PC-9 (cell line): ENCODE measurements at regions not wholly inside any gene's neighbourhood (a gene's known extent, or its start where the extent isn't known, plus 50 kb on each side); places are given as distances from the start of the nearest gene placed in this dataset.

Source experiments
- BruUV-seq: library from RNA; stranded (reverse); fragments of 400-500 nt; replicated peaks from 2 replicates; lab custom pipeline; 2021; lab: Mats Ljungman, UMichigan
- CTCF ChIA-PET: fragments of 300-600 bp; sonication (Branson Sonifier 250); formaldehyde crosslinking; loops from one replicate; lab custom pipeline; 2022; ENCODE audit warnings: antibody characterized with exemption; lab: Charles Lee
- POLR2A ChIA-PET: fragments of 300-600 bp; sonication (Branson Sonifier 250); formaldehyde crosslinking; loops from one replicate; lab custom pipeline; 2022; ENCODE audit warnings: antibody characterized with exemption; ENCODE audit not compliant: unreplicated experiment; lab: Charles Lee
- DNase-seq, 2 experiments: peaks; one replicate each; pipeline versions ENCODE4 v3.0.0 to v3.0.0-alpha.2; 2015 to 2022; ENCODE audit warnings: mixed read lengths in 1 of 2
- H2AFZ ChIP-seq: fragments of 200-600 bp; sonication (generic); 2 replicates; pipeline ENCODE4 v1.8.1; 2017; ENCODE audit warnings: antibody characterized with exemption
- H3F3A ChIP-seq: fragments of 200-600 bp; sonication (generic); 2 replicates; pipeline ENCODE4 v1.8.1; 2017; ENCODE audit warnings: antibody characterized with exemption, mild to moderate bottlenecking, low read depth; ENCODE audit not compliant: insufficient read depth
- H3K27ac ChIP-seq: fragments of 200-600 bp; sonication (generic); 2 replicates; pipeline ENCODE4 v1.6.1; 2016; ENCODE audit warnings: mixed run types
- H3K27me3 ChIP-seq: fragments of 200-600 bp; sonication (generic); 2 replicates; pipeline ENCODE4 v1.6.1; 2016; ENCODE audit warnings: low read depth, mixed run types; ENCODE audit not compliant: insufficient read depth
- H3K36me3 ChIP-seq: fragments of 200-600 bp; sonication (generic); 2 replicates; pipeline ENCODE4 v1.6.1; 2016; ENCODE audit warnings: low read depth, mixed run types
- H3K4me1 ChIP-seq: fragments of 200-600 bp; sonication (generic); replicated peaks from 2 replicates; pipeline ENCODE4 v1.6.1; 2016; ENCODE audit warnings: mixed run types; ENCODE audit not compliant: insufficient read depth
- H3K4me2 ChIP-seq: fragments of 200-600 bp; sonication (generic); 2 replicates; pipeline ENCODE4 v1.6.1; 2017; ENCODE audit warnings: mixed run types
- H3K4me3 ChIP-seq: fragments of 200-600 bp; sonication (generic); 2 replicates; pipeline ENCODE4 v1.6.1; 2016; ENCODE audit warnings: mixed run types
- H3K79me2 ChIP-seq: fragments of 200-600 bp; sonication (generic); 2 replicates; pipeline ENCODE4 v1.6.1; 2017; ENCODE audit warnings: low read depth, mixed run types
- H3K9me2 ChIP-seq: fragments of 200-600 bp; sonication (generic); 2 replicates; pipeline ENCODE4 v1.8.1; 2017; ENCODE audit warnings: mild to moderate bottlenecking; ENCODE audit not compliant: insufficient read depth
- H3K9me3 ChIP-seq: fragments of 200-600 bp; sonication (generic); 2 replicates; pipeline ENCODE4 v1.8.1; 2016; ENCODE audit warnings: low read depth; ENCODE audit not compliant: insufficient read depth
- H4K20me1 ChIP-seq: fragments of 200-600 bp; sonication (generic); 2 replicates; pipeline ENCODE4 v1.8.1; 2017; ENCODE audit not compliant: insufficient read depth
- EZH2 ChIP-seq: fragments of 200-600 bp; sonication (generic); IDR thresholded peaks from 2 replicates; pipeline ENCODE4 v1.8.0; 2017; ENCODE audit warnings: antibody characterized with exemption, low read depth
- intact Hi-C: fragments of 100-400 bp; cut with micrococcal nuclease; formaldehyde crosslinking; loops from one replicate; pipeline ENCODE4 v1.10.0; 2022; ENCODE audit not compliant: unreplicated experiment
- TF ChIP-seq, protein P1 (sequence below): fragments of 200-600 bp; sonication (generic); conservative IDR thresholded peaks from 2 replicates; pipeline ENCODE4 v1.6.1; 2017; ENCODE audit warnings: mixed run types, antibody characterized with exemption, mild to moderate bottlenecking, moderate library complexity

DNA sequence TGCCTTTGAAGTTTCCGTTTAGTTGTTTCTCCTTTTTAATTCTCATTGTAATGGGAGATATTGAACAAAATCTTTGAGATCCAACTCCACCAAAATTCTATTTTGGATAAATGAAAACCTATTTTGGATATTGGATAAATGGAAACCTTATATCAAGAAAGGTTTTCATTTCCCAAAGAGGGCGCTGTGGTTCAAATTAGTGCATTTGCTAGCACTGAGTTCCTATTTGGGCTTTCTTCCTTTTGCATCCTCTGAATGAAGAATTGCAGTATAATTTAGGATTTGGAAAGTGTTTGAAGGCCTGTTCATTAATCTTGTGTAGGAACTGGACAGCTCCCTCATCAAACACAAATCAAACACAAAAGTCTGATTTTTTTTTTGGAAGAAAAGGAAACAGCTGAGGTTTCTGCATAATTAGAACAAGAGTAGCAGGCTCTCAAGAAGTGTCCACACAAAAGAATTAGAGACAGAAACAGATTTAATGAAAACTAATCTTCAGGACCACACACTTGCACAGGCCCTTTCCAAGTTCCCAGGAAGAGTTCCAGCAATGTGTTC lies 80.8 kb upstream of the KLF14 start:
- ChIA-PET POLR2A (no interaction called here), CTCF (no interaction called here)
- Histone ChIP-seq H3K4me2 (no peak overlapping the region), H3K9me3 (no peaks in the 10 kb centered on the region), H4K20me1 (no peaks in the 10 kb centered on the region), H3K4me3 (no peak overlapping the region), H3K79me2 (no peaks in the 10 kb centered on the region), H3K9me2 (no peaks in the 10 kb centered on the region), H2AFZ (no peak overlapping the region), H3K27ac (no peak overlapping the region), H3F3A (no peaks in the 10 kb centered on the region), H3K27me3 (no peaks in the 10 kb centered on the region), H3K36me3 (no peaks in the 10 kb centered on the region), H3K4me1 (no peaks in the 10 kb centered on the region)
- no peak for DNase-seq
- intact Hi-C loops: no loop called here
- BruUV-seq: no TSS peak
- TF ChIP-seq EZH2: no peak
- TF ChIP-seq, protein P1, sequence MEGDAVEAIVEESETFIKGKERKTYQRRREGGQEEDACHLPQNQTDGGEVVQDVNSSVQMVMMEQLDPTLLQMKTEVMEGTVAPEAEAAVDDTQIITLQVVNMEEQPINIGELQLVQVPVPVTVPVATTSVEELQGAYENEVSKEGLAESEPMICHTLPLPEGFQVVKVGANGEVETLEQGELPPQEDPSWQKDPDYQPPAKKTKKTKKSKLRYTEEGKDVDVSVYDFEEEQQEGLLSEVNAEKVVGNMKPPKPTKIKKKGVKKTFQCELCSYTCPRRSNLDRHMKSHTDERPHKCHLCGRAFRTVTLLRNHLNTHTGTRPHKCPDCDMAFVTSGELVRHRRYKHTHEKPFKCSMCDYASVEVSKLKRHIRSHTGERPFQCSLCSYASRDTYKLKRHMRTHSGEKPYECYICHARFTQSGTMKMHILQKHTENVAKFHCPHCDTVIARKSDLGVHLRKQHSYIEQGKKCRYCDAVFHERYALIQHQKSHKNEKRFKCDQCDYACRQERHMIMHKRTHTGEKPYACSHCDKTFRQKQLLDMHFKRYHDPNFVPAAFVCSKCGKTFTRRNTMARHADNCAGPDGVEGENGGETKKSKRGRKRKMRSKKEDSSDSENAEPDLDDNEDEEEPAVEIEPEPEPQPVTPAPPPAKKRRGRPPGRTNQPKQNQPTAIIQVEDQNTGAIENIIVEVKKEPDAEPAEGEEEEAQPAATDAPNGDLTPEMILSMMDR: peak; percentile 75

DNA sequence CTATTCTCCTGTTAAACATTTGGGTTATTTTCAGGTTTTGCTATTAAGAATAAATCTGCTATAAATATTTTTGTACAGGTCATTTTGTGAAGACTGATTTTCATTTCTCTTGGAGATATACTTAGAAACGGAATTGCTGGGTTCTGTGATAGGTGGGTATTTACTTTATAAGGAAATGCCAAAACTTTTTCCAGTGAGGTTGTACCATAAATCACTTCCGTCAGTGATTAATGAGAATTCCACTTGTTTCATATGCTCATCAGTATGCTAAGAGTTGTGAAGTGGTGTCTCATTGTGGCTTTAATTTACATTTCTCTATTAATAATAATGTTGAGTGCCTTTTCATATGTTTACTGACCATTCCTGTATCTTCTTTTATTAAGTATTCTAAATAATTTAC lies 84.0 kb upstream of the KLF14 start:
- Histone ChIP-seq H3K4me3 (no peak overlapping the region), H3F3A (no peaks in the 10 kb centered on the region), H2AFZ (no peak overlapping the region), H4K20me1 (no peaks in the 10 kb centered on the region), H3K4me2 (no peak overlapping the region), H3K36me3 (no peaks in the 10 kb centered on the region), H3K9me2 (no peaks in the 10 kb centered on the region), H3K27ac (no peak overlapping the region), H3K27me3 (no peaks in the 10 kb centered on the region), H3K79me2 (no peaks in the 10 kb centered on the region), H3K9me3 (no peaks in the 10 kb centered on the region), H3K4me1 (no peaks in the 10 kb centered on the region)
- BruUV-seq: no TSS peak
- no peak for DNase-seq
- no peak for TF ChIP-seq EZH2
- TF ChIP-seq, protein P1: no peak
- intact Hi-C loops: no loop called here
- CTCF ChIA-PET: no interaction called here
- POLR2A ChIA-PET: no interaction called here

DNA sequence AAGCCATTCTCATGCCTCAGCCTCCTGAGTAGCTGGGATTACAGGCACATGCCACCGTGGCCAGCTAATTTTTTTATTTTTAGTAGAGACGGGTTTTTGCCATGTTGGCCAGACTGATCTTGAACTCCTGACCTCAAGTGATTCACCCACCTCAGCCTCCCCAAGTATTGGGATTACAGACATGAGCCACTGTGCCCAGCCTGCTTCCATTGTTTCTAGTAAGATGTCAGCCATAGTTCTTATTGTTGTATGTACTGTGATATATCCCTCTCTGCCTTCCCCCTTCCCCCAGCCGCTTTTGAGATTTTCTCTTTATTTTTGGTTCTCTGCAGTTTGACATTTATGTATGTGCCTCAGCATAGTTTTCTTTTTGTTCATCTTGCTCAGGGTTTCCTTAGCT lies 87.9 kb upstream of the KLF14 start:
- Histone ChIP-seq H4K20me1 (no peaks in the 10 kb centered on the region), H3K9me2 (no peaks in the 10 kb centered on the region), H3K27me3 (no peaks in the 10 kb centered on the region), H3K4me2 (no peak overlapping the region), H3K4me3 (no peak overlapping the region), H2AFZ (no peak overlapping the region), H3F3A (no peaks in the 10 kb centered on the region), H3K9me3 (peaks cover 8% of the 10 kb centered on the region; the same call in 1 of the 2 replicates), H3K27ac (no peak overlapping the region), H3K36me3 (peaks cover 4% of the 10 kb centered on the region; the same call in 1 of the 2 replicates), H3K4me1 (no peaks in the 10 kb centered on the region), H3K79me2 (no peaks in the 10 kb centered on the region)
- CTCF ChIA-PET: interaction anchor here (0.6 kb wide), 1 partner anchor 173 kb away, joined by 12 read pairs; no protein-coding TSS in a partner anchor
- POLR2A ChIA-PET: no interaction called here
- TF ChIP-seq, protein P1: no peak
- no peak for TF ChIP-seq EZH2
- no peak for DNase-seq
- BruUV-seq: no TSS peak
- intact Hi-C loops: no loop called here
